Muscle layer of colon (tissue), 2 donors: ENCODE measurements at regions not wholly inside any gene's neighbourhood (a gene's known extent, or its start where the extent isn't known, plus 50 kb on each side); places are given as distances from the start of the nearest gene placed in this dataset.
"Not testable (repeated sequence)": the region's sequence is repeated elsewhere in the genome, so short reads cannot be mapped to it uniquely, and the experiment has no call there.

Source experiments
- H3K27ac ChIP-seq: one replicate; pipeline ENCODE4 v1.7.0; 2013; ENCODE audit warnings: low read depth, mild to moderate bottlenecking, low read length, moderate library complexity
- H3K27me3 ChIP-seq, 2 donors: one replicate each; pipeline ENCODE4 v1.7.0; 2013; ENCODE audit warnings: low read length in 2 of 2, mild to moderate bottlenecking in 2 of 2; ENCODE audit not compliant: insufficient read depth in 2 of 2, control insufficient read depth in 1 of 2
- H3K36me3 ChIP-seq: one replicate; pipeline ENCODE4 v1.7.0; 2013; ENCODE audit warnings: mild to moderate bottlenecking, low read length; ENCODE audit not compliant: insufficient read depth
- H3K4me1 ChIP-seq: one replicate; pipeline ENCODE4 v1.7.0; 2013; ENCODE audit warnings: mild to moderate bottlenecking, low read length; ENCODE audit not compliant: insufficient read depth
- H3K4me3 ChIP-seq, 2 donors: one replicate each; pipeline ENCODE4 v1.7.0; 2013; ENCODE audit warnings: low read length in 2 of 2, low read depth in 1 of 2, mild to moderate bottlenecking in 1 of 2, moderate library complexity in 1 of 2
- H3K9ac ChIP-seq: one replicate; pipeline ENCODE4 v1.7.0; 2013; ENCODE audit warnings: low read length
- H3K9me3 ChIP-seq: one replicate; pipeline ENCODE4 v1.7.0; 2013; ENCODE audit warnings: mild to moderate bottlenecking, low read length
- donor health status: abdominal sarcoma.
- donor health status: Adenocarcinoma of cecum.

GRCh38 chr12:90543374-90543773 is 411.6 kb downstream of the CCER1 start:
- Histone ChIP-seq H3K9me3 (no peaks in the 10 kb centered on the region), H3K4me1 (no peaks in the 10 kb centered on the region), H3K4me3 (no peak overlapping the region), H3K36me3 (no peaks in the 10 kb centered on the region), H3K27me3 (no peaks in the 10 kb centered on the region), H3K9ac (no peak overlapping the region), H3K27ac (no peak overlapping the region)

- H3K4me3 ChIP-seq, H3K27me3 ChIP-seq, H3K36me3 ChIP-seq: not testable (repeated sequence)
Observed at GRCh38 chr12:90542852-90543251, 412.1 kb downstream of the CCER1 start.

GRCh38 chr12:90533828-90534227 is 421.1 kb downstream of the CCER1 start:
- not testable (repeated sequence) for H3K27me3 ChIP-seq, H3K4me3 ChIP-seq, H3K27ac ChIP-seq, H3K9me3 ChIP-seq, H3K9ac ChIP-seq, H3K4me1 ChIP-seq, H3K36me3 ChIP-seq

More at GRCh38 chr12:90542852-90543251, 412.1 kb downstream of the CCER1 start:
- H3K27ac ChIP-seq, H3K9me3 ChIP-seq, H3K4me1 ChIP-seq, H3K9ac ChIP-seq: not testable (repeated sequence)

GRCh38 chr12:90520002-90520734 is 434.8 kb downstream of the CCER1 start:
- Histone ChIP-seq H3K4me3 (no peak overlapping the region), H3K4me1 (no peaks in the 10 kb centered on the region), H3K9me3 (no peaks in the 10 kb centered on the region), H3K27me3 (no peaks in the 10 kb centered on the region), H3K27ac (no peak overlapping the region), H3K9ac (no peak overlapping the region), H3K36me3 (no peaks in the 10 kb centered on the region)

GRCh38 chr12:90519285-90519684 is 435.7 kb downstream of the CCER1 start:
- Histone ChIP-seq H3K9me3 (no peaks in the 10 kb centered on the region), H3K27me3 (no peaks in the 10 kb centered on the region), H3K36me3 (no peaks in the 10 kb centered on the region), H3K4me1 (peaks cover 6% of the 10 kb centered on the region), H3K9ac (no peak overlapping the region), H3K4me3 (no peak overlapping the region), H3K27ac (no peak overlapping the region)

GRCh38 chr12:90515199-90516175 is 439.5 kb downstream of the CCER1 start:
- no peaks in the 10 kb centered on the region for H3K9me3 ChIP-seq
- no peak overlapping the region for H3K4me3 ChIP-seq
- no peaks in the 10 kb centered on the region for H3K27me3 ChIP-seq
- H3K27ac ChIP-seq: no peak overlapping the region
- no peak overlapping the region for H3K9ac ChIP-seq
- no peaks in the 10 kb centered on the region for H3K36me3 ChIP-seq
- H3K4me1 ChIP-seq: peaks cover 10% of the 10 kb centered on the region

- Histone ChIP-seq H3K4me1 (peaks cover 10% of the 10 kb centered on the region), H3K27ac (no peak overlapping the region), H3K27me3 (no peaks in the 10 kb centered on the region), H3K9ac (no peak overlapping the region), H3K4me3 (no peak overlapping the region), H3K36me3 (no peaks in the 10 kb centered on the region), H3K9me3 (no peaks in the 10 kb centered on the region)
Observed at GRCh38 chr12:90514325-90514724, 440.7 kb downstream of the CCER1 start.

GRCh38 chr12:90512518-90512917 is 442.5 kb downstream of the CCER1 start:
- no peak overlapping the region for H3K4me3 ChIP-seq
- no peaks in the 10 kb centered on the region for H3K9me3 ChIP-seq
- no peak overlapping the region for H3K9ac ChIP-seq
- peaks cover 10% of the 10 kb centered on the region for H3K4me1 ChIP-seq
- no peaks in the 10 kb centered on the region for H3K27me3 ChIP-seq
- H3K36me3 ChIP-seq: no peaks in the 10 kb centered on the region
- H3K27ac ChIP-seq: no peak overlapping the region

GRCh38 chr12:90510948-90511347 is 444.0 kb downstream of the CCER1 start:
- H3K36me3 ChIP-seq: no peaks in the 10 kb centered on the region
- peaks cover 10% of the 10 kb centered on the region for H3K4me1 ChIP-seq
- no peak overlapping the region for H3K27ac ChIP-seq
- no peak overlapping the region for H3K9ac ChIP-seq
- no peak overlapping the region for H3K4me3 ChIP-seq
- H3K27me3 ChIP-seq: no peaks in the 10 kb centered on the region
- H3K9me3 ChIP-seq: no peaks in the 10 kb centered on the region

- H3K9ac ChIP-seq: no peak overlapping the region
- no peaks in the 10 kb centered on the region for H3K4me1 ChIP-seq
- H3K27ac ChIP-seq: no peak overlapping the region
- H3K4me3 ChIP-seq: no peak overlapping the region
- no peaks in the 10 kb centered on the region for H3K27me3 ChIP-seq
- H3K9me3 ChIP-seq: no peaks in the 10 kb centered on the region
- H3K36me3 ChIP-seq: no peaks in the 10 kb centered on the region
Observed at GRCh38 chr12:90504806-90505205, 450.2 kb downstream of the CCER1 start.

GRCh38 chr12:90502070-90502469 is 452.9 kb downstream of the CCER1 start:
- Histone ChIP-seq H3K27me3 (no peaks in the 10 kb centered on the region), H3K9ac (no peak overlapping the region), H3K9me3 (no peaks in the 10 kb centered on the region), H3K36me3 (no peaks in the 10 kb centered on the region), H3K4me3 (no peak overlapping the region), H3K4me1 (no peaks in the 10 kb centered on the region), H3K27ac (no peak overlapping the region)
